HPDE6-E6E7 (cell line): ENCODE measurements at regions not wholly inside any gene's neighbourhood (a gene's known extent, or its start where the extent isn't known, plus 50 kb on each side); places are given as distances from the start of the nearest gene placed in this dataset.

Experiments
- DNase-seq: peaks from one replicate; pipeline ENCODE4 v3.0.0; 2011; ENCODE audit warnings: missing footprints; ENCODE audit errors: extremely low spot score

- DNase-seq, result no peak
Observed at GRCh38 chr10:121330563-121330962, 267.7 kb downstream of the FGFR2 start.

- DNase-seq, result no peak
Observed at GRCh38 chr10:121332353-121332752, 265.9 kb downstream of the FGFR2 start.

- peak; percentile 69 for DNase-seq
Observed at GRCh38 chr10:121332829-121333765, 265.1 kb downstream of the FGFR2 start.

- no peak for DNase-seq
Observed at GRCh38 chr10:121335386-121335925, 262.8 kb downstream of the FGFR2 start.

GRCh38 chr10:121337427-121337826 lies 260.8 kb downstream of the FGFR2 start:
- DNase-seq, result no peak

- no peak for DNase-seq
Observed at GRCh38 chr10:121338206-121338980, 259.9 kb downstream of the FGFR2 start.

GRCh38 chr10:121339114-121339513 lies 259.1 kb downstream of the FGFR2 start:
- DNase-seq, result no peak

GRCh38 chr10:121340271-121340831 lies 257.9 kb downstream of the FGFR2 start:
- no peak for DNase-seq

GRCh38 chr10:121351540-121351939 lies 246.7 kb downstream of the FGFR2 start:
- no peak for DNase-seq

- DNase-seq, result no peak
Observed at GRCh38 chr10:121352231-121352855, 245.9 kb downstream of the FGFR2 start.

GRCh38 chr10:121355161-121355560 lies 243.1 kb downstream of the FGFR2 start:
- no peak for DNase-seq

GRCh38 chr10:121356183-121356582 lies 242.1 kb downstream of the FGFR2 start:
- no peak for DNase-seq

GRCh38 chr10:121357401-121357800 lies 240.8 kb downstream of the FGFR2 start:
- no peak for DNase-seq

- no peak for DNase-seq
Observed at GRCh38 chr10:121362026-121362425, 236.2 kb downstream of the FGFR2 start.

- DNase-seq, result no peak
Observed at GRCh38 chr10:121365566-121365965, 232.7 kb downstream of the FGFR2 start.

- no peak for DNase-seq
Observed at GRCh38 chr10:121368347-121369025, 229.8 kb downstream of the FGFR2 start.

GRCh38 chr10:121369616-121370015 lies 228.6 kb downstream of the FGFR2 start:
- DNase-seq, result no peak

- DNase-seq, result no peak
Observed at GRCh38 chr10:121371836-121372235, 226.4 kb downstream of the FGFR2 start.

- DNase-seq, result no peak
Observed at GRCh38 chr10:121373411-121373810, 224.8 kb downstream of the FGFR2 start.

- DNase-seq, result no peak
Observed at GRCh38 chr10:121374121-121374520, 224.1 kb downstream of the FGFR2 start.

- DNase-seq, result no peak
Observed at GRCh38 chr10:121375172-121375571, 223.1 kb downstream of the FGFR2 start.
